GM12864 (cell line): ENCODE measurements at regions not wholly inside any gene's neighbourhood (a gene's known extent, or its start where the extent isn't known, plus 50 kb on each side); places are given as distances from the start of the nearest gene placed in this dataset.

Source experiments
- DNase-seq: peaks from one replicate; pipeline ENCODE4 v3.0.0-alpha.2; 2011; ENCODE audit warnings: low read depth
- H3K4me3 ChIP-seq: 2 replicates; pipeline ENCODE4 v1.5.1; 2011; ENCODE audit warnings: mild to moderate bottlenecking, low read depth, low read length, control low read depth
- TF ChIP-seq, protein P1 (sequence below): IDR thresholded peaks from 2 replicates; pipeline ENCODE4 v1.5.1; 2011; ENCODE audit warnings: low read depth, mild to moderate bottlenecking, moderate library complexity, low read length, control low read depth, inconsistent platforms; ENCODE audit errors: missing control alignments

- H3K4me3 ChIP-seq: no peak overlapping the region
- no peak for DNase-seq
- TF ChIP-seq, protein P1, sequence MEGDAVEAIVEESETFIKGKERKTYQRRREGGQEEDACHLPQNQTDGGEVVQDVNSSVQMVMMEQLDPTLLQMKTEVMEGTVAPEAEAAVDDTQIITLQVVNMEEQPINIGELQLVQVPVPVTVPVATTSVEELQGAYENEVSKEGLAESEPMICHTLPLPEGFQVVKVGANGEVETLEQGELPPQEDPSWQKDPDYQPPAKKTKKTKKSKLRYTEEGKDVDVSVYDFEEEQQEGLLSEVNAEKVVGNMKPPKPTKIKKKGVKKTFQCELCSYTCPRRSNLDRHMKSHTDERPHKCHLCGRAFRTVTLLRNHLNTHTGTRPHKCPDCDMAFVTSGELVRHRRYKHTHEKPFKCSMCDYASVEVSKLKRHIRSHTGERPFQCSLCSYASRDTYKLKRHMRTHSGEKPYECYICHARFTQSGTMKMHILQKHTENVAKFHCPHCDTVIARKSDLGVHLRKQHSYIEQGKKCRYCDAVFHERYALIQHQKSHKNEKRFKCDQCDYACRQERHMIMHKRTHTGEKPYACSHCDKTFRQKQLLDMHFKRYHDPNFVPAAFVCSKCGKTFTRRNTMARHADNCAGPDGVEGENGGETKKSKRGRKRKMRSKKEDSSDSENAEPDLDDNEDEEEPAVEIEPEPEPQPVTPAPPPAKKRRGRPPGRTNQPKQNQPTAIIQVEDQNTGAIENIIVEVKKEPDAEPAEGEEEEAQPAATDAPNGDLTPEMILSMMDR: no peak
Measured at GRCh38 chr4:82213485-82214417, 160.0 kb downstream of the HNRNPD start.

DNA sequence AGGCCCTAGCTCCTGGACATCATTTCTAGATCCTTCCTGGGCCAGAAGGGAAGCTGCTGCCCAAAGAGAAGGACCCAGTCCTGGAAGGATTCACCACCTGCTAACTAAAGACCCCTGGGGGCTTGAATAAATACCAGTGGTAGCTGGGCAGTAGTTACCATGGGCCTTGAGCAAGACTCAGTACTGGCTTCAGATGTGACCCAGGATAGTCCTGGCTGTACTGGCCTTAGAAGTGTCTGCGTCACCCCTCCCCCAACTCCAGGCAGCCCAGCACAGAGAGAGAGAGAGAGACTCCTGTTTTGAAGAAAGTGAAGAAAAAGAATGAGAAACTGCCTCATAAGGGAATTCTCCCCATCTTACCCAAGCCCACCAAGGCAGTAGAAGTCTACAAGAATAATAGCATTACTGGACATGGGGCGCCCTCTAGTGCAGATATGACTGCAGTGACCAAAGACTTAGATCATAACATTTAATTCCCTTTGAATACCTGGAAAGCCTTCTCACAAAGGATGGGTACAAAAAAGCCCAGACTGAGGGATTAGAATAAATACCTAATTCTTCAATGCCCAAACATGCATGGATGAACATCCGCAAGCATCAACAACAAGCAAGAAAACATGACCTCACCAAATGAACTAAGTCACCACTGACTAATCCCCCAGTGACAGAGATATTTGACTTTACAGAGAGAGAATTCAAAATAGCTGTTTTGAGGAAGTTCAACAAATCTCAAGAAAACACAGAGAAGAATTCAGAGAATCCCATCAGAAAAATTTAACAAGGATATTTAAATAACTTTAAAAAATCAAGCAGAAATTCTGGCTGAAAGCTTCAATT is 171.8 kb downstream of the HNRNPD start:
- TF ChIP-seq, protein P1: peak; percentile 69
- DNase-seq: no peak
- no peak overlapping the region for H3K4me3 ChIP-seq

DNA sequence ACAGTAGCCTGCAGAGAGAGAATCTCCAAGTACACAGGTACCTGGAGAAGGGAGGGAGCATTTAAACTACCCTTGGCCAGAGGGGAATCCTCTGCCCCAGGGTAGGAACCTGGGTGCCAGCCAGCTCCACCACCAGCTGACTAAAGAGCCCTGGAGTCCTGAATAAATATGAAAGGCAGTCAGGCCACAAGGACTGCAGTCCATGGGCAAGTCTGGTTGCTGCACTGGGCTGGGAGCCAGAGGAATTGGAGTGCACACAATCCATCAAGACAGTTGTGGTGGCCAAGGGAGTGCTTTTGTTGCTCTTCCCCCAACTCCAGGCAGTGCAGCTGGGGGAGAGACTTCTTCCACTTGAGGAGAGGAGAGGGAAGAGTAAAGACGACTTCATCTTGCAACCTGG is 172.5 kb downstream of the HNRNPD start:
- TF ChIP-seq, protein P1: no peak
- no peak for DNase-seq
- no peak overlapping the region for H3K4me3 ChIP-seq

DNA sequence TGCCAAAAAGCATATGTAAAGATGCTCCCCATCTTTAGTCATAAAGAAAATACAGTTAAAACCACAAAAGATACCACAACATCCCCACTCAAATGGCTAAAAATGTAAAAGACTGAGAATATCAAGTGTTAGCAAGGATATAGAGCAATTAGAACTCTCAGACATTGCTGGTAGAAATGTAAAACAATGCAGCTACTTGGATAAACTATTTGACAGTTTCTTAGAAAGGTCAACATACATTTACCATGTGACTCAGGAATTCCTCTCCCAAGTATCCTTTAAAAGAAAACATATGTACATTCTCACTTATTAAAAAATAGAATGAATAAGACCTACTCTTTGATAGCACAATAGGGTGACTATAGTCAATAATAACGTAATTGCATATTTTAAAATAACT is 173.7 kb downstream of the HNRNPD start:
- DNase-seq: no peak
- no peak overlapping the region for H3K4me3 ChIP-seq
- TF ChIP-seq, protein P1: no peak

GRCh38 chr4:82194329-82194728 is 179.5 kb downstream of the HNRNPD start:
- TF ChIP-seq, protein P1: no peak
- no peak for DNase-seq
- H3K4me3 ChIP-seq: no peak overlapping the region

- H3K4me3 ChIP-seq: no peak overlapping the region
- DNase-seq: no peak
- TF ChIP-seq, protein P1: no peak
Measured at GRCh38 chr4:82192017-82192673, 181.6 kb downstream of the HNRNPD start.
